HFFc6 (cell line): ENCODE measurements at regions not wholly inside any gene's neighbourhood (a gene's known extent, or its start where the extent isn't known, plus 50 kb on each side); places are given as distances from the start of the nearest gene placed in this dataset.

Source experiments
- DNase-seq: peaks from one replicate; pipeline ENCODE4 v3.0.0-alpha.2; 2018
- H3K27ac Mint-ChIP-seq: 2 replicates; pipeline ENCODE4 v1.8.0; 2020; ENCODE audit warnings: mild to moderate bottlenecking, mixed read lengths
- H3K27me3 Mint-ChIP-seq: 2 replicates; pipeline ENCODE4 v1.8.0; 2021; ENCODE audit warnings: mild to moderate bottlenecking, moderate library complexity, mixed read lengths; ENCODE audit not compliant: insufficient read depth
- H3K36me3 Mint-ChIP-seq: 2 replicates; pipeline ENCODE4 v1.8.0; 2021; ENCODE audit warnings: low read depth, mixed read lengths
- H3K4me1 Mint-ChIP-seq: 2 replicates; pipeline ENCODE4 v1.8.0; 2020; ENCODE audit warnings: low read depth, mixed read lengths
- H3K4me3 Mint-ChIP-seq: 2 replicates; pipeline ENCODE4 v1.8.0; 2020; ENCODE audit warnings: mild to moderate bottlenecking, moderate library complexity, mixed read lengths
- H3K9me3 Mint-ChIP-seq: 2 replicates; pipeline ENCODE4 v1.8.0; 2020; ENCODE audit warnings: mild to moderate bottlenecking, mixed read lengths
- CTCF ChIP-seq: fragments of 200-600 bp; sonication (generic); IDR thresholded peaks from 2 replicates; pipeline ENCODE4 v1.5.0; 2021; ENCODE audit warnings: antibody characterized with exemption, mild to moderate bottlenecking

- TF ChIP-seq CTCF = no peak
- no peak for DNase-seq
- Mint-ChIP-seq H3K27ac (no peak overlapping the region), H3K36me3 (no peaks in the 10 kb centered on the region), H3K4me1 (peaks cover 14% of the 10 kb centered on the region), H3K4me3 (no peak overlapping the region), H3K9me3 (no peaks in the 10 kb centered on the region), H3K27me3 (peaks cover 14% of the 10 kb centered on the region)
Measured at GRCh38 chr16:48441106-48441505, 55.9 kb upstream of the SIAH1 start.

DNA sequence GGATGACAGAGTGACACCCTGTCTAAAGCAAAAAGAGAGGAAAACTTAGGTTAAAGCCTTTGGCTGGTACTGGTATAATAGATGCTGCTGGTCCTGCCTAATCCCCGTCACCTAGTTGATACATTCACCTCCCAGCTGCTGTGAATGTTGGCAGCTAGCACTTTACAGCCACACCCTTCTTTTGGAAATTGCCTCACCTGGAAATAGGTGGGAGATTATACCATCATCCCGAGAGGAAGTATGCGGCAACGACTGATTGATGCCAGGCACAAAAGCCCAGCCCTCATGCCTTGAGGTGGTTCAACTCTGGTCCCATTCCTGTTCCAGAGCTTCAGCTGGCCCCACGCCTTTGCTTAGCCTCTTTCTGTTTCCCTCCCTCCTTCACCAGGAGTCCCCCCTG is 53.2 kb upstream of the SIAH1 start:
- Mint-ChIP-seq H3K4me3 (no peak overlapping the region), H3K4me1 (peaks cover 11% of the 10 kb centered on the region; the same call in 1 of the 2 replicates), H3K27me3 (peaks cover 20% of the 10 kb centered on the region), H3K36me3 (no peaks in the 10 kb centered on the region), H3K27ac (no peak overlapping the region), H3K9me3 (no peaks in the 10 kb centered on the region)
- DNase-seq = no peak
- no peak for TF ChIP-seq CTCF

DNA sequence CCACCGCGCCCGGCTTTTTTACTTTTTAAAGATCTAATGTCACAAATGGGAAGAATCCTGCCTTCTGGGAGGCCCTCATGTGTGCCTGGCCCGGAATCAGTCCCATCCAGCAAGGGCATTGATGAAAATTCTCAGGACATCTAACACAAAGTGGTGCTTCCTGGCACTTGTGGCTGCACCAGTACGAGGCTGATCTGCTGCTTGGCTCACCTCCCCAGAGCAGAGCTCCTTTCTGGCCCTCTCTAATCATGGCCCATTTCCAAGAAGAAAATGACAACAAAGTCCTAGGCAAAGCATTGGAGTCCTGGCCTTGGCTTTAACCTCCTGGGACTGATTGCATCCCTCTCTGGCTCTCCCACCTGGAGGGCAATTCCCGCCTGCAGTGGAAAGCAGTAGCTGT is 50.7 kb upstream of the SIAH1 start:
- H3K4me1 Mint-ChIP-seq = peaks cover 11% of the 10 kb centered on the region; the same call in 1 of the 2 replicates
- no peak for TF ChIP-seq CTCF
- H3K36me3 Mint-ChIP-seq = no peaks in the 10 kb centered on the region
- no peaks in the 10 kb centered on the region for H3K9me3 Mint-ChIP-seq
- H3K27ac Mint-ChIP-seq = no peak overlapping the region
- peaks cover 20% of the 10 kb centered on the region for H3K27me3 Mint-ChIP-seq
- no peak for DNase-seq
- H3K4me3 Mint-ChIP-seq = no peak overlapping the region

DNA sequence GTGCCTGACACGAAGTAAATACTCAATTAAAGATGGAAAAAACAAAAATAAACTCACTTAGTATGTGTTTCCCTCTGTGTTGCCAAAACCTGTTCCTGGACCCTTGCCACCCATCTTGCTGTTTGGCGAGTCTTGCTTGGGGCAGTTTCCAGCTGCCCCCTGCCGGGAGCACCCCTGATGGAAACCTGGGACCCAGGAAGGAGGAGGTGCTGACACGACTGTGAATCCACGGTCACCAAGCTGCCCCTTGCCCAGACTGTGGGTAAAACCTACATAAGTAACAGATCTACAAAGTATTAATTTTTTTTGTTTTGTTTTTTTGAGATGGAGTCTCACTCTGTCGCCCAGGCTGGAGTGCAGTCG is 50.1 kb upstream of the SIAH1 start:
- H3K36me3 Mint-ChIP-seq = no peaks in the 10 kb centered on the region
- peaks cover 11% of the 10 kb centered on the region; the same call in 1 of the 2 replicates for H3K4me1 Mint-ChIP-seq
- H3K27me3 Mint-ChIP-seq = peaks cover 20% of the 10 kb centered on the region
- no peak for DNase-seq
- no peak overlapping the region for H3K4me3 Mint-ChIP-seq
- no peak for TF ChIP-seq CTCF
- no peak overlapping the region for H3K27ac Mint-ChIP-seq
- no peaks in the 10 kb centered on the region for H3K9me3 Mint-ChIP-seq
